Neuronal stem cell (in vitro differentiated cells): ENCODE measurements at regions not wholly inside any gene's neighbourhood (a gene's known extent, or its start where the extent isn't known, plus 50 kb on each side); places are given as distances from the start of the nearest gene placed in this dataset.

Experiments
- DNase-seq: peaks from one replicate; pipeline ENCODE4 v3.0.0-alpha.2; 2013; ENCODE audit warnings: low spot score
- H2AFZ ChIP-seq: one replicate; pipeline ENCODE4 v1.6.1; 2013; ENCODE audit warnings: mild to moderate bottlenecking, low read length, inconsistent platforms
- H2AK5ac ChIP-seq: 2 replicates; pipeline ENCODE4 v1.6.1; 2013; ENCODE audit warnings: low read depth, mild to moderate bottlenecking, inconsistent platforms, low read length, moderate library complexity, mixed read lengths
- H2BK120ac ChIP-seq: 2 replicates; pipeline ENCODE4 v1.6.1; 2013; ENCODE audit warnings: low read depth, mild to moderate bottlenecking, inconsistent platforms, low read length, moderate library complexity, mixed read lengths
- H2BK12ac ChIP-seq: one replicate; pipeline ENCODE4 v1.6.1; 2013; ENCODE audit warnings: low read length, inconsistent platforms
- H2BK15ac ChIP-seq: 2 replicates; pipeline ENCODE4 v1.6.1; 2013; ENCODE audit warnings: mild to moderate bottlenecking, low read length, inconsistent platforms, mixed read lengths
- H2BK5ac ChIP-seq: one replicate; pipeline ENCODE4 v1.6.1; 2013; ENCODE audit warnings: inconsistent platforms, mild to moderate bottlenecking, low read length, moderate library complexity
- H3K14ac ChIP-seq: one replicate; pipeline ENCODE4 v1.6.1; 2013; ENCODE audit warnings: low read length, inconsistent platforms
- H3K18ac ChIP-seq: 2 replicates; pipeline ENCODE4 v1.6.1; 2013; ENCODE audit warnings: low read length, inconsistent platforms
- H3K23ac ChIP-seq: 2 replicates; pipeline ENCODE4 v1.6.1; 2013; ENCODE audit warnings: low read depth, mild to moderate bottlenecking, mixed read lengths, low read length, inconsistent platforms; ENCODE audit not compliant: poor library complexity
- H3K27ac ChIP-seq: replicated peaks from 3 replicates; pipeline ENCODE4 v1.5.1; 2013; ENCODE audit warnings: low read length, inconsistent platforms
- H3K27me3 ChIP-seq, 3 experiments: 2 replicates each; pipeline ENCODE4 v1.6.1; 2013; ENCODE audit warnings: low read length in 3 of 3, mild to moderate bottlenecking in 2 of 3, inconsistent platforms in 1 of 3, low read depth in 1 of 3, mixed read lengths in 1 of 3, moderate library complexity in 1 of 3; ENCODE audit not compliant: control insufficient read depth in 3 of 3, insufficient read depth in 3 of 3
- H3K36me3 ChIP-seq, 2 donors: replicated peaks in 1 of 2; 2 replicates each; pipeline ENCODE4 v1.6.1; 2013; ENCODE audit warnings: low read length in 2 of 2; ENCODE audit not compliant: control insufficient read depth in 2 of 2, insufficient read depth in 2 of 2
- H3K4ac ChIP-seq: 2 replicates; pipeline ENCODE4 v1.6.1; 2013; ENCODE audit warnings: inconsistent platforms, mild to moderate bottlenecking, low read length, moderate library complexity
- H3K4me1 ChIP-seq, 2 donors: 1 replicate in 1 of 2; 2 replicates in 1 of 2; pipeline ENCODE4 v1.6.1; 2013; ENCODE audit warnings: low read length in 2 of 2, low read depth in 1 of 2; ENCODE audit not compliant: control insufficient read depth in 2 of 2, insufficient read depth in 1 of 2
- H3K4me2 ChIP-seq: one replicate; pipeline ENCODE4 v1.6.1; 2013; ENCODE audit warnings: mild to moderate bottlenecking, low read length, inconsistent platforms; ENCODE audit not compliant: insufficient read depth, poor library complexity, severe bottlenecking
- H3K4me3 ChIP-seq, 2 donors: 2 replicates each; pipeline ENCODE4 v1.5.1; 2013; ENCODE audit warnings: low read length in 2 of 2, mild to moderate bottlenecking in 2 of 2, inconsistent platforms in 1 of 2, moderate library complexity in 1 of 2
- H3K79me1 ChIP-seq: one replicate; pipeline ENCODE4 v1.6.1; 2013; ENCODE audit warnings: low read depth, mild to moderate bottlenecking, inconsistent platforms, low read length, moderate library complexity
- H3K9ac ChIP-seq: one replicate; pipeline ENCODE4 v1.6.1; 2013; ENCODE audit warnings: mild to moderate bottlenecking, low read depth, low read length, inconsistent platforms; ENCODE audit not compliant: poor library complexity
- H3K9me3 ChIP-seq, 2 donors: replicated peaks in 1 of 2; 2 replicates each; pipeline versions ENCODE3 to v1.6.1; 2013; ENCODE audit warnings: low read length in 2 of 2, mild to moderate bottlenecking in 2 of 2, inconsistent platforms in 1 of 2, low read depth in 1 of 2, mixed read lengths in 1 of 2, moderate library complexity in 1 of 2; ENCODE audit not compliant: control insufficient read depth in 2 of 2, insufficient read depth in 1 of 2
- H4K8ac ChIP-seq: one replicate; pipeline ENCODE4 v1.6.1; 2013; ENCODE audit warnings: low read depth, mild to moderate bottlenecking, inconsistent platforms, low read length, moderate library complexity
- H4K91ac ChIP-seq: one replicate; pipeline ENCODE4 v1.6.1; 2013; ENCODE audit warnings: low read length, low read depth, mild to moderate bottlenecking, inconsistent platforms; ENCODE audit not compliant: poor library complexity
- WGBS, 2 donors: extraction: QIAGEN DNeasy Blood & Tissue Kit; methylation state at CpG; one replicate each; pipeline ENCODE4 v1.1.7; 2013; ENCODE audit warnings: missing lambda C conversion rate in 2 of 2, mixed read lengths in 1 of 2; ENCODE audit not compliant: insufficient read length in 2 of 2, insufficient replicate concordance in 1 of 2; ENCODE audit errors: extremely low coverage in 2 of 2; 5-methylcytosine and 5-hydroxymethylcytosine counted together

DNA sequence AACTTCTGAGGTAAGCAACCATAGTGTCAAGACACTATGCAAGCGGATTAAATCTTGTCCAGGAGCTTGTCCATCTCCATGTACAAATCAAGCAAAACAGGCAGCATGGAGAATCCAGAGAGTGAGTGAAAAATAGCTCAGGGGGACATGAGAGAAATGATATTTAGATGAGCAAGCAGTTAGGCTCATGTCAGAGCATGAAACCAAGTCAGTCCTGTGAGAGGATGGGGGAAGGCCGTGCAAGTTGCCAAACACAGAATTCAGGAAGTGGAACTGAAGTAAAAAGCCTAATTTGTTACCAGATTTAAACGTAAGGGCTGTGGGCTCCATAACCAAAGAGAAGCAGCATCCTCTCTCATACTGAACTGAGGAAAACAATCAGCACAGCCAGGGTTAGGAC is 995.9 kb downstream of the MCTP2 start:
- H3K79me1 ChIP-seq: no peaks in the 10 kb centered on the region
- no peaks in the 10 kb centered on the region for H3K27me3 ChIP-seq
- peak overlapping the region; percentile 52 for H2AFZ ChIP-seq
- H3K23ac ChIP-seq: no peak overlapping the region
- no peak overlapping the region for H3K4ac ChIP-seq
- H3K36me3 ChIP-seq: no peaks in the 10 kb centered on the region
- peaks cover 0 to 8% of the 10 kb centered on the region in 2 donors for H3K9me3 ChIP-seq
- H3K4me2 ChIP-seq: no peak overlapping the region
- H2BK120ac ChIP-seq: no peak overlapping the region
- no peak overlapping the region for H3K4me3 ChIP-seq
- no peaks in the 10 kb centered on the region for H3K4me1 ChIP-seq
- no peak overlapping the region for H3K27ac ChIP-seq
- H4K8ac ChIP-seq: no peak overlapping the region
- no peak overlapping the region for H2BK15ac ChIP-seq
- DNase-seq: no peak
- no peak overlapping the region for H3K9ac ChIP-seq
- H2BK5ac ChIP-seq: no peak overlapping the region
- H3K14ac ChIP-seq: no peak overlapping the region
- no peak overlapping the region for H2BK12ac ChIP-seq
- H2AK5ac ChIP-seq: no peak overlapping the region
- no CpG with 5 or more reads among the region's 3 CpGs for WGBS, 2 donors
- H4K91ac ChIP-seq: no peak overlapping the region
- H3K18ac ChIP-seq: no peak overlapping the region

- Histone ChIP-seq H3K36me3 (no peaks in the 10 kb centered on the region), H2BK5ac (no peak overlapping the region), H3K27ac (no peak overlapping the region), H3K79me1 (no peaks in the 10 kb centered on the region), H3K4me3 (no peak overlapping the region), H4K8ac (no peak overlapping the region), H3K4me2 (no peak overlapping the region), H3K18ac (no peak overlapping the region), H3K27me3 (no peaks in the 10 kb centered on the region), H3K14ac (no peak overlapping the region), H2BK120ac (no peak overlapping the region), H3K9me3 (no peaks in the 10 kb centered on the region), H3K23ac (no peak overlapping the region), H3K9ac (no peak overlapping the region), H4K91ac (no peak overlapping the region), H2BK15ac (no peak overlapping the region), H2BK12ac (no peak overlapping the region), H2AK5ac (no peak overlapping the region), H3K4me1 (no peaks in the 10 kb centered on the region), H2AFZ (no peak overlapping the region), H3K4ac (no peak overlapping the region)
- no CpG with 5 or more reads among the region's 3 CpGs for WGBS, 2 donors
- DNase-seq: no peak
Measured at GRCh38 chr15:95228856-95229555, 997.6 kb downstream of the MCTP2 start.

DNA sequence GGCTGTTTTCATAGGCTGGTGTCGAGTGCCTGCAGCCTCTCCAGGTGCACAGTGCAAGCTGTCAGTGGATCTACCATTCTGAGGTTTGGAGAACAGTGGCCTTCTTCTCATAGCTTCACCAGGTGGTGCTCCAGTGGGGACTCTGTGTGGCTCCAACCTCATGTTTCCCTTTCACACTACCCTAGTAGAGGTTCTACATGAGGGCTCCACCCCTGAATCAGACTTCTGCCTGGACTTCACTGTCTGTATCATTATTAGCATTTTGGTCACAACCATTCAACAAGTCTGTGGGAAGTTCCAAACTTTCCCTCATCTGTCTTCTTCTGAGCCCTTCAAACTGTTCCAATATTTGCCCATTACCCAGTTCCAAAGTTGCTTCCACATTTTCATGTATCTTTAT is 1003.7 kb downstream of the MCTP2 start:
- no peak overlapping the region for H3K27ac ChIP-seq
- no peak overlapping the region for H3K4me3 ChIP-seq
- H2BK120ac ChIP-seq: no peak overlapping the region
- no peak overlapping the region for H2BK5ac ChIP-seq
- no peak overlapping the region for H3K23ac ChIP-seq
- no peak overlapping the region for H2BK15ac ChIP-seq
- no peak overlapping the region for H2AFZ ChIP-seq
- WGBS, 2 donors: no CpG with 5 or more reads among the region's 1 CpG
- H2BK12ac ChIP-seq: no peak overlapping the region
- H2AK5ac ChIP-seq: no peak overlapping the region
- no peaks in the 10 kb centered on the region for H3K4me1 ChIP-seq
- no peaks in the 10 kb centered on the region for H3K79me1 ChIP-seq
- H3K27me3 ChIP-seq: no peaks in the 10 kb centered on the region
- H3K9ac ChIP-seq: no peak overlapping the region
- H3K4ac ChIP-seq: no peak overlapping the region
- H3K9me3 ChIP-seq: peaks cover 7 to 10% of the 10 kb centered on the region in 2 donors
- H3K18ac ChIP-seq: no peak overlapping the region
- no peaks in the 10 kb centered on the region for H3K36me3 ChIP-seq
- H3K4me2 ChIP-seq: no peak overlapping the region
- H3K14ac ChIP-seq: no peak overlapping the region
- H4K91ac ChIP-seq: no peak overlapping the region
- DNase-seq: no peak
- no peak overlapping the region for H4K8ac ChIP-seq

GRCh38 chr15:95247071-95247984 is 1016.0 kb downstream of the MCTP2 start:
- Histone ChIP-seq H2BK5ac (no peak overlapping the region), H3K79me1 (no peaks in the 10 kb centered on the region), H3K27ac (no peak overlapping the region), H3K4me2 (no peak overlapping the region), H3K9me3 (no peaks in the 10 kb centered on the region), H2BK12ac (no peak overlapping the region), H3K9ac (peak overlapping the region; percentile 18), H3K4me3 (no peak overlapping the region), H4K8ac (no peak overlapping the region), H2BK120ac (no peak overlapping the region), H3K4me1 (no peaks in the 10 kb centered on the region), H3K23ac (no peak overlapping the region), H2BK15ac (no peak overlapping the region), H3K18ac (no peak overlapping the region), H2AK5ac (no peak overlapping the region), H3K14ac (peak overlapping the region; percentile 17), H3K27me3 (no peaks in the 10 kb centered on the region), H3K4ac (no peak overlapping the region), H2AFZ (no peak overlapping the region), H4K91ac (no peak overlapping the region), H3K36me3 (no peaks in the 10 kb centered on the region)
- no CpG with 5 or more reads among the region's 12 CpGs for WGBS, 2 donors
- DNase-seq: no peak
